Kidney epithelial cell (primary cell): ENCODE measurements at regions not wholly inside any gene's neighbourhood (a gene's known extent, or its start where the extent isn't known, plus 50 kb on each side); places are given as distances from the start of the nearest gene placed in this dataset.
A peak's percentile ranks its signal among the peaks of the same experiment; 100 is the strongest.

Experiments used
- DNase-seq: peaks from one replicate; pipeline ENCODE4 v3.0.0-alpha.2; 2010; ENCODE audit warnings: low read depth
- H3K27me3 ChIP-seq: 2 replicates; pipeline ENCODE4 v1.6.0; 2011; ENCODE audit warnings: low read length; ENCODE audit not compliant: control insufficient read depth, insufficient read depth
- H3K36me3 ChIP-seq: 2 replicates; pipeline ENCODE4 v1.5.1; 2011; ENCODE audit warnings: low read length; ENCODE audit not compliant: control insufficient read depth, insufficient read depth
- H3K4me3 ChIP-seq: 2 replicates; pipeline ENCODE4 v1.5.1; 2011; ENCODE audit warnings: low read depth, mild to moderate bottlenecking, control low read depth, low read length
- CTCF ChIP-seq: IDR thresholded peaks from 2 replicates; pipeline ENCODE4 v1.5.1; 2011; ENCODE audit warnings: mild to moderate bottlenecking, moderate library complexity, low read length, control low read depth, inconsistent platforms; ENCODE audit not compliant: insufficient read depth, poor library complexity, severe bottlenecking

GRCh38 chr6:87832025-87832825, 130.2 kb upstream of the AKIRIN2 start:
- peak; percentile 48 for TF ChIP-seq CTCF
- Histone ChIP-seq H3K36me3 (no peaks in the 10 kb centered on the region), H3K4me3 (peak overlapping the region; percentile 24), H3K27me3 (no peaks in the 10 kb centered on the region)
- DNase-seq, result no peak

GRCh38 chr6:87830907-87831306, 128.9 kb upstream of the AKIRIN2 start:
- DNase-seq, result no peak
- no peaks in the 10 kb centered on the region for H3K27me3 ChIP-seq
- no peak for TF ChIP-seq CTCF
- H3K36me3 ChIP-seq, result no peaks in the 10 kb centered on the region
- H3K4me3 ChIP-seq, result no peak overlapping the region

- Histone ChIP-seq H3K36me3 (no peaks in the 10 kb centered on the region), H3K4me3 (no peak overlapping the region), H3K27me3 (no peaks in the 10 kb centered on the region)
- DNase-seq, result no peak
- no peak for TF ChIP-seq CTCF
These were observed 127.6 kb upstream of the AKIRIN2 start for GRCh38 chr6:87829622-87830121.

- H3K36me3 ChIP-seq, result no peaks in the 10 kb centered on the region
- no peak for TF ChIP-seq CTCF
- no peak for DNase-seq
- no peak overlapping the region for H3K4me3 ChIP-seq
- H3K27me3 ChIP-seq, result no peaks in the 10 kb centered on the region
These were observed 126.0 kb upstream of the AKIRIN2 start for GRCh38 chr6:87828044-87828443.

- no peak for DNase-seq
- H3K27me3 ChIP-seq, result no peaks in the 10 kb centered on the region
- no peak overlapping the region for H3K4me3 ChIP-seq
- no peak for TF ChIP-seq CTCF
- no peaks in the 10 kb centered on the region for H3K36me3 ChIP-seq
These were observed 125.3 kb upstream of the AKIRIN2 start for GRCh38 chr6:87827346-87827745.

- H3K4me3 ChIP-seq, result no peak overlapping the region
- H3K27me3 ChIP-seq, result no peaks in the 10 kb centered on the region
- TF ChIP-seq CTCF, result no peak
- no peaks in the 10 kb centered on the region for H3K36me3 ChIP-seq
- DNase-seq, result no peak
These were observed 124.4 kb upstream of the AKIRIN2 start for GRCh38 chr6:87826424-87826823.
